ENCODE measurements at regions not wholly inside any gene's neighbourhood (a gene's known extent, or its start where the extent isn't known, plus 50 kb on each side); places are given as distances from the start of the nearest gene placed in this dataset.

- no peak for DNase-seq (ENCODE audit: low read depth in 3 of 3)
Observed at GRCh38 chr10:44243851-44244510, 140.9 kb downstream of the CXCL12 start.

- DNase-seq (ENCODE audit: low read depth in 3 of 3), result no peak
Observed at GRCh38 chr10:44242826-44243225, 142.1 kb downstream of the CXCL12 start.

- DNase-seq (ENCODE audit: low read depth in 3 of 3), result no peak
Observed at GRCh38 chr10:44242091-44242490, 142.8 kb downstream of the CXCL12 start.

- no peak for DNase-seq (ENCODE audit: low read depth in 3 of 3)
Observed at GRCh38 chr10:44240584-44241205, 144.2 kb downstream of the CXCL12 start.

- no peak for DNase-seq (ENCODE audit: low read depth in 3 of 3)
Observed at GRCh38 chr10:44238212-44238611, 146.7 kb downstream of the CXCL12 start.

- no peak for DNase-seq (ENCODE audit: low read depth in 3 of 3)
Observed at GRCh38 chr10:44237364-44238049, 147.4 kb downstream of the CXCL12 start.

GRCh38 chr10:44235363-44235762, 149.5 kb downstream of the CXCL12 start:
- DNase-seq (ENCODE audit: low read depth in 3 of 3), result no peak

GRCh38 chr10:44234483-44234875, 150.4 kb downstream of the CXCL12 start:
- DNase-seq (ENCODE audit: low read depth in 3 of 3), result no peak

- DNase-seq (ENCODE audit: low read depth in 3 of 3), result no peak
Observed at GRCh38 chr10:44233561-44234482, 151.1 kb downstream of the CXCL12 start.

- no peak for DNase-seq (ENCODE audit: low read depth in 3 of 3)
Observed at GRCh38 chr10:44217274-44217820, 167.6 kb downstream of the CXCL12 start.

- DNase-seq (ENCODE audit: low read depth in 3 of 3), result no peak
Observed at GRCh38 chr10:44216073-44216472, 168.8 kb downstream of the CXCL12 start.

GRCh38 chr10:44209811-44210210, 175.1 kb downstream of the CXCL12 start:
- DNase-seq (ENCODE audit: low read depth in 3 of 3), result no peak

- DNase-seq (ENCODE audit: low read depth in 3 of 3), result no peak
Observed at GRCh38 chr10:44207160-44207559, 177.7 kb downstream of the CXCL12 start.

GRCh38 chr10:44206127-44206818, 178.6 kb downstream of the CXCL12 start:
- no peak for DNase-seq (ENCODE audit: low read depth in 3 of 3)

- DNase-seq (ENCODE audit: low read depth in 3 of 3), result no peak
Observed at GRCh38 chr10:44205067-44205466, 179.8 kb downstream of the CXCL12 start.

GRCh38 chr10:44203535-44203934, 181.4 kb downstream of the CXCL12 start:
- DNase-seq (ENCODE audit: low read depth in 3 of 3), result no peak

GRCh38 chr10:44202952-44203351, 181.9 kb downstream of the CXCL12 start:
- no peak for DNase-seq (ENCODE audit: low read depth in 3 of 3)

- no peak for DNase-seq (ENCODE audit: low read depth in 3 of 3)
Observed at GRCh38 chr10:44201656-44202055, 183.2 kb downstream of the CXCL12 start.

GRCh38 chr10:44201011-44201410, 183.9 kb downstream of the CXCL12 start:
- no peak for DNase-seq (ENCODE audit: low read depth in 3 of 3)

GRCh38 chr10:44199991-44200655, 184.8 kb downstream of the CXCL12 start:
- no peak for DNase-seq (ENCODE audit: low read depth in 3 of 3)

GRCh38 chr10:44199267-44199666, 185.6 kb downstream of the CXCL12 start:
- DNase-seq (ENCODE audit: low read depth in 3 of 3), result no peak

All from stimulated activated CD4-positive, alpha-beta T cell treated with anti-CD3 and anti-CD28 coated beads, TNF-alpha, amount 100 ng/mL, for 4 hours (primary cell).